PC-3 (cell line): ENCODE measurements at regions not wholly inside any gene's neighbourhood (a gene's known extent, or its start where the extent isn't known, plus 50 kb on each side); places are given as distances from the start of the nearest gene placed in this dataset.

Source experiments
- ATAC-seq: fragments of 200-7000 bp; cut with Tn5 transposase; 2 replicates; pipeline ENCODE4 v1.9.1; 2020; ENCODE audit warnings: mild to moderate bottlenecking, moderate library complexity
- BruUV-seq: library from RNA; stranded (reverse); fragments of 400-500 nt; replicated peaks from 2 replicates; lab custom pipeline; 2021; lab: Mats Ljungman, UMichigan
- CTCF ChIA-PET: fragments of 300-600 bp; sonication (Branson Sonifier 250); formaldehyde crosslinking; loops from one replicate; lab custom pipeline; 2022; ENCODE audit warnings: antibody characterized with exemption; lab: Charles Lee
- POLR2A ChIA-PET: fragments of 300-600 bp; sonication (Branson Sonifier 250); formaldehyde crosslinking; loops from one replicate; lab custom pipeline; 2022; ENCODE audit warnings: antibody characterized with exemption; ENCODE audit not compliant: unreplicated experiment; lab: Charles Lee
- DNase-seq: peaks from one replicate; pipeline ENCODE4 v3.0.0-alpha.2; 2015
- H2AFZ ChIP-seq: fragments of 300-600 bp; sonication (generic); 2 replicates; pipeline ENCODE4 v1.6.0; 2016; ENCODE audit warnings: antibody characterized with exemption, low read length
- H3F3A ChIP-seq: fragments of 300-600 bp; sonication (generic); one replicate; pipeline ENCODE4 v1.6.0; 2017; ENCODE audit warnings: antibody characterized with exemption, low read length, control low read depth, mild to moderate bottlenecking; ENCODE audit not compliant: unreplicated experiment
- H3K27ac ChIP-seq: fragments of 300-600 bp; sonication (generic); 2 replicates; pipeline ENCODE4 v1.5.1; 2016; ENCODE audit warnings: mild to moderate bottlenecking, low read length
- H3K27me3 ChIP-seq: fragments of 300-600 bp; sonication (generic); 2 replicates; pipeline ENCODE4 v1.6.1; 2016; ENCODE audit warnings: low read length, mixed read lengths
- H3K36me3 ChIP-seq: fragments of 300-600 bp; sonication (generic); 2 replicates; pipeline ENCODE4 v1.6.1; 2016; ENCODE audit warnings: low read depth, mixed run types, low read length, mixed read lengths
- H3K4me1 ChIP-seq: fragments of 300-600 bp; sonication (generic); 2 replicates; pipeline ENCODE4 v1.5.1; 2016; ENCODE audit warnings: low read length; ENCODE audit not compliant: insufficient read depth
- H3K4me2 ChIP-seq: fragments of 300-600 bp; sonication (generic); 2 replicates; pipeline ENCODE4 v1.6.0; 2016; ENCODE audit warnings: low read length
- H3K4me3 ChIP-seq: fragments of 300-600 bp; sonication (generic); 2 replicates; pipeline ENCODE4 v1.5.1; 2016; ENCODE audit warnings: mild to moderate bottlenecking, low read length, mixed read lengths
- H3K79me2 ChIP-seq: fragments of 300-600 bp; sonication (generic); 2 replicates; pipeline ENCODE4 v1.6.1; 2017; ENCODE audit warnings: low read length, mixed read lengths
- H3K9ac ChIP-seq: fragments of 300-600 bp; sonication (generic); 2 replicates; pipeline ENCODE4 v1.6.0; 2016; ENCODE audit warnings: mild to moderate bottlenecking, low read length
- H3K9me2 ChIP-seq: fragments of 300-600 bp; sonication (generic); replicated peaks from 2 replicates; pipeline ENCODE4 v1.6.1; 2016; ENCODE audit warnings: mixed run types, low read length, mixed read lengths
- H3K9me3 ChIP-seq: fragments of 300-600 bp; sonication (generic); 2 replicates; pipeline ENCODE4 v1.6.1; 2016; ENCODE audit warnings: low read length, mixed read lengths
- H4K20me1 ChIP-seq: fragments of 300-600 bp; sonication (generic); 2 replicates; pipeline ENCODE4 v1.6.1; 2016; ENCODE audit warnings: low read length, mixed read lengths
- EZH2 ChIP-seq: fragments of 300-600 bp; sonication (generic); IDR thresholded peaks from one replicate; pipeline ENCODE4 v1.6.1; 2017; ENCODE audit warnings: antibody characterized with exemption, mild to moderate bottlenecking, low read length; ENCODE audit not compliant: unreplicated experiment
- EZH2phosphoT487 ChIP-seq: fragments of 300-600 bp; sonication (generic); IDR thresholded peaks from 2 replicates; pipeline ENCODE4 v1.6.1; 2018; ENCODE audit warnings: mild to moderate bottlenecking, antibody characterized with exemption, low read length, borderline replicate concordance
- intact Hi-C: fragments of 100-400 bp; cut with micrococcal nuclease; formaldehyde crosslinking; loops from 2 replicates; pipeline ENCODE4 v1.9.0; 2023
- TF ChIP-seq, protein P1 (sequence below): fragments of 300-600 bp; sonication (generic); conservative IDR thresholded peaks from 2 replicates; pipeline ENCODE4 v1.5.1; 2017; ENCODE audit warnings: antibody characterized with exemption, low read depth, mild to moderate bottlenecking, low read length

DNA sequence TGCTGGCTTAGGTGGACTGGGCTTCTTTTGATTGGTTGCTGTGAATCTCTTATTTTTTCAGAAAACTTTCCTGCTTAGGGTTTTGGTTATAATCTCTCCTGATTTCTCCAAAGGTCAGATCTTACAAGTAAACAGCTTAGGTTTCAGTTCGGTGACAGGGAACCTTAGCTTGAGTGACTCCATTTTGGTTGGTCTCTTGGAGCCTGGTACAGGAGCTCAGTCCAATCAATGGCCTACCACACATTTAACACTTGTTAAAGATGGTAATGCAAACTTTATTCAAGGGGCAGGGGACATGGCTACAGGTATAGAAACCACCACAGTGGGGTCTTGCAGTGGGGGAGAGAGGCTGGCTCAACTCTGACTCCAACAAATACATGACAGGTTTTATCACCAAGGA lies 180.9 kb upstream of the THBS1 start:
- no peaks in the 10 kb centered on the region for H3K79me2 ChIP-seq
- H3K4me3 ChIP-seq: no peak overlapping the region
- intact Hi-C loops: loop anchor here (10.0 kb wide), 1 partner anchor 175 kb away; no protein-coding TSS in a partner anchor
- H3K9me2 ChIP-seq: no peaks in the 10 kb centered on the region
- peaks cover 22% of the 10 kb centered on the region for H3K4me1 ChIP-seq
- H2AFZ ChIP-seq: no peak overlapping the region
- no peak for ATAC-seq
- no peaks in the 10 kb centered on the region for H3K36me3 ChIP-seq
- no peak overlapping the region for H3K4me2 ChIP-seq
- no TSS peak for BruUV-seq
- H3K27me3 ChIP-seq: no peaks in the 10 kb centered on the region
- CTCF ChIA-PET: no interaction called here
- POLR2A ChIA-PET: no interaction called here
- no peak overlapping the region for H3K27ac ChIP-seq
- no peaks in the 10 kb centered on the region for H3K9me3 ChIP-seq
- DNase-seq: no peak
- no peak overlapping the region for H3K9ac ChIP-seq
- no peaks in the 10 kb centered on the region for H4K20me1 ChIP-seq
- TF ChIP-seq EZH2 (no peak), EZH2phosphoT487 (no peak)
- TF ChIP-seq, protein P1, sequence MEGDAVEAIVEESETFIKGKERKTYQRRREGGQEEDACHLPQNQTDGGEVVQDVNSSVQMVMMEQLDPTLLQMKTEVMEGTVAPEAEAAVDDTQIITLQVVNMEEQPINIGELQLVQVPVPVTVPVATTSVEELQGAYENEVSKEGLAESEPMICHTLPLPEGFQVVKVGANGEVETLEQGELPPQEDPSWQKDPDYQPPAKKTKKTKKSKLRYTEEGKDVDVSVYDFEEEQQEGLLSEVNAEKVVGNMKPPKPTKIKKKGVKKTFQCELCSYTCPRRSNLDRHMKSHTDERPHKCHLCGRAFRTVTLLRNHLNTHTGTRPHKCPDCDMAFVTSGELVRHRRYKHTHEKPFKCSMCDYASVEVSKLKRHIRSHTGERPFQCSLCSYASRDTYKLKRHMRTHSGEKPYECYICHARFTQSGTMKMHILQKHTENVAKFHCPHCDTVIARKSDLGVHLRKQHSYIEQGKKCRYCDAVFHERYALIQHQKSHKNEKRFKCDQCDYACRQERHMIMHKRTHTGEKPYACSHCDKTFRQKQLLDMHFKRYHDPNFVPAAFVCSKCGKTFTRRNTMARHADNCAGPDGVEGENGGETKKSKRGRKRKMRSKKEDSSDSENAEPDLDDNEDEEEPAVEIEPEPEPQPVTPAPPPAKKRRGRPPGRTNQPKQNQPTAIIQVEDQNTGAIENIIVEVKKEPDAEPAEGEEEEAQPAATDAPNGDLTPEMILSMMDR: no peak
- no peaks in the 10 kb centered on the region for H3F3A ChIP-seq

DNA sequence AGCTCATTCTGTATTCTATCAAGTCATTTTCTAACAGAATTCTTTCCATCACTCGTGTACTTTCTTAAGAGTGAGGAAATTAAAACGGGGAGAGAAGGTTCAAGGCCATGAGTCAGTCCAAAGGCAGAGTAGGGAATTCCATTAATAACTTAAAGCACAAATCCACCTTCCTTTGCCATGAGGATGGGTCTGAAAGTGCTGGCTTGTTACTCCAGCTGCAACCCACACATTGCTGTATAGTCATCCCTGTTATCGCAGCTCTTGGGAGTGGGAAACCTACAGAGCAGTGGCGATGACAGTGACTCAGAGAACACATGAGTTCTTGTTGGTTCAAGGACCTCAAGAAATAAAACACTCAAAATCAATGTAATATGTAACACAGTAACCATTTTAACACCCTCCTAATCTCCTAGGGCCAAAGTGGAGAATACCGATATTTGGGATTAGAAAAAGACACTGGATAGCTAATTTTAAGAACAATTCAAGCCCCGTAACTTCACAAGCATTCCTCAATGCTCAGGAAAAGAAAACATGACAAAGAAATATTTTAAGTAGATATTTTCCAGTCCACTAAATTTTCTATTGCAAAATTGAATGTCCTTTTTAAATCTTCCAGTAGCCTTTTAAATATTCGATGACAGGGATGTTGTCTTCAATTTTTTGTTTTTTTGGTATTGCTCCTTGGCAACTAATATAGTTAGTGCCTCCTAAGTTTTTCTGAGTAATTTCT lies 179.9 kb upstream of the THBS1 start:
- H2AFZ ChIP-seq: no peak overlapping the region
- H3K9ac ChIP-seq: no peak overlapping the region
- ATAC-seq (no peak), DNase-seq (no peak)
- no peak overlapping the region for H3K4me3 ChIP-seq
- H3K9me2 ChIP-seq: no peaks in the 10 kb centered on the region
- no peaks in the 10 kb centered on the region for H3K9me3 ChIP-seq
- no peaks in the 10 kb centered on the region for H3K79me2 ChIP-seq
- H3K27me3 ChIP-seq: no peaks in the 10 kb centered on the region
- H3K4me2 ChIP-seq: no peak overlapping the region
- no peaks in the 10 kb centered on the region for H3F3A ChIP-seq
- H3K4me1 ChIP-seq: peaks cover 30% of the 10 kb centered on the region
- TF ChIP-seq EZH2 (no peak), EZH2phosphoT487 (no peak)
- TF ChIP-seq, protein P1: no peak
- no TSS peak for BruUV-seq
- H3K36me3 ChIP-seq: no peaks in the 10 kb centered on the region
- H4K20me1 ChIP-seq: no peaks in the 10 kb centered on the region
- no peak overlapping the region for H3K27ac ChIP-seq
- ChIA-PET CTCF (no interaction called here), POLR2A (no interaction called here)
- intact Hi-C loops: loop anchor here (10.0 kb wide), 1 partner anchor 174 kb away; no protein-coding TSS in a partner anchor

DNA sequence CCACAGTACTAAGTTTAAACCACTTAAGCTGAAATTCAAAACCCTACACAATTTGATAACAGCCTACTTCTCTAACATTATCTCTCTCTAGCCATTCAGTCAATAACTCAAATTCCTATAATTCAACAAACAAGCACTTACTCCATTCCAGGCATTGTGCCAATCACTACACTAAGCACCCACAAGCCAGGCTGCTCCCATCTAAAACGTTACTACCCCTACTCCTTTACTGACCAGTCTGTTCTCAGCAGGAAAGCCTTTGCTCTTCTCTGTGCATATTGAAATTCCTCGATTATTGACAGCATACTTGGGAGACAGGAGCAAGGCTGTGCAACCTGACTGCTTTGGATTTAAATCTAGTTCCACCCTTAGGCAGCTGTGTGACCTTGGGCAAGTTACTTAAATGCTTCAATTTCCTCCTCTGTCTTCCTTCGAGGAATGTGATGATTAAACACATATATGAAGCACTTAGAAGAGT lies 177.2 kb upstream of the THBS1 start:
- Histone ChIP-seq H3K4me3 (no peak overlapping the region), H3K4me2 (0 out of 2 replicates have a peak overlapping the region, but pooled peaks have one; percentile 12), H3K9me2 (0 out of 2 replicates have a peak, but pooled peaks cover 3% of the 10 kb centered on the region), H3K4me1 (peaks cover 30% of the 10 kb centered on the region), H3K9me3 (no peaks in the 10 kb centered on the region), H3F3A (no peaks in the 10 kb centered on the region), H2AFZ (no peak overlapping the region), H3K27ac (peak overlapping the region; percentile 55), H3K27me3 (no peaks in the 10 kb centered on the region), H3K36me3 (no peaks in the 10 kb centered on the region), H3K79me2 (no peaks in the 10 kb centered on the region), H4K20me1 (no peaks in the 10 kb centered on the region), H3K9ac (no peak overlapping the region)
- DNase-seq (peak; percentile 71), ATAC-seq (peak; percentile 46)
- TF ChIP-seq EZH2phosphoT487: no peak
- TF ChIP-seq EZH2: no peak
- TF ChIP-seq, protein P1: no peak
- BruUV-seq: no TSS peak
- intact Hi-C loops: loop anchor here (10.0 kb wide), 1 partner anchor 171 kb away; no protein-coding TSS in a partner anchor
- POLR2A ChIA-PET: no interaction called here
- CTCF ChIA-PET: no interaction called here
